Aorta (tissue), 5 donors: ENCODE measurements at regions not wholly inside any gene's neighbourhood (a gene's known extent, or its start where the extent isn't known, plus 50 kb on each side); places are given as distances from the start of the nearest gene placed in this dataset.

Source experiments
- ATAC-seq: fragments of 200-7000 bp; cut with Tn5 transposase; one replicate; pipeline ENCODE4 v1.9.1; 2022; ENCODE audit warnings: moderate library complexity; ENCODE audit not compliant: low FRiP score
- DNase-seq, 2 donors: peaks; one replicate each; pipeline ENCODE4 v3.0.0-alpha.2; 2020
- H3K27ac ChIP-seq, 2 donors: one replicate each; pipeline ENCODE4 v1.5.1; 2013; ENCODE audit warnings: low read length in 2 of 2, mild to moderate bottlenecking in 2 of 2, moderate library complexity in 2 of 2, control low read depth in 1 of 2, inconsistent platforms in 1 of 2, low read depth in 1 of 2
- H3K27me3 ChIP-seq, 2 donors: one replicate each; pipeline ENCODE4 v1.6.1; 2013; ENCODE audit warnings: control low read depth in 1 of 2, low read length in 1 of 2, mild to moderate bottlenecking in 1 of 2, moderate library complexity in 1 of 2; ENCODE audit not compliant: insufficient read depth in 2 of 2, control insufficient read depth in 1 of 2
- H3K36me3 ChIP-seq, 2 donors: one replicate each; pipeline ENCODE4 v1.6.1; 2013; ENCODE audit warnings: control low read depth in 1 of 2, low read length in 1 of 2, mild to moderate bottlenecking in 1 of 2; ENCODE audit not compliant: insufficient read depth in 2 of 2, control insufficient read depth in 1 of 2
- H3K4me1 ChIP-seq, 2 donors: one replicate each; pipeline ENCODE4 v1.6.1; 2013; ENCODE audit warnings: low read length in 2 of 2, control low read depth in 1 of 2, mild to moderate bottlenecking in 1 of 2, moderate library complexity in 1 of 2; ENCODE audit not compliant: insufficient read depth in 2 of 2, control insufficient read depth in 1 of 2
- H3K4me3 ChIP-seq, 2 donors: one replicate each; pipeline ENCODE4 v1.5.1; 2013; ENCODE audit warnings: low read length in 2 of 2, control low read depth in 1 of 2, mild to moderate bottlenecking in 1 of 2
- H3K9me3 ChIP-seq: one replicate; pipeline ENCODE4 v1.6.1; 2013; ENCODE audit warnings: mild to moderate bottlenecking, low read length; ENCODE audit not compliant: control insufficient read depth
- WGBS, 2 donors: extraction: QIAGEN DNeasy Blood & Tissue Kit; methylation state at CpG; one replicate each; pipeline ENCODE4 v1.1.7; 2013; 5-methylcytosine and 5-hydroxymethylcytosine counted together
- intact Hi-C, 2 donors: fragments of 100-400 bp; cut with DNase I; formaldehyde crosslinking; loops; one replicate each; pipeline versions ENCODE4 v1.14.2 to v1.15.0; 2022
- donor health status: healthy with polysubstance abuse.
- donor health status: Bipolar disorder and iron deficiency.
- donor health status: DM: no; HTN: no; CAD: no.
- donor health status: DM: no; HTN: no; CAD: no.
- donor health status: DM: yes; HTN: yes; CAD: no.

GRCh38 chr4:11342401-11342800 is 86.3 kb downstream of the HS3ST1 start:
- intact Hi-C loops: no loop called here
- Histone ChIP-seq H3K9me3 (no peaks in the 10 kb centered on the region), H3K36me3 (no peaks in the 10 kb centered on the region), H3K4me3 (no peak overlapping the region), H3K27ac (no peak overlapping the region), H3K27me3 (no peaks in the 10 kb centered on the region), H3K4me1 (no peaks in the 10 kb centered on the region)
- 91 to 94% methylated on average over 6 of the region's 6 CpGs for WGBS, 2 donors
- DNase-seq: no peak
- ATAC-seq: no peak

DNA sequence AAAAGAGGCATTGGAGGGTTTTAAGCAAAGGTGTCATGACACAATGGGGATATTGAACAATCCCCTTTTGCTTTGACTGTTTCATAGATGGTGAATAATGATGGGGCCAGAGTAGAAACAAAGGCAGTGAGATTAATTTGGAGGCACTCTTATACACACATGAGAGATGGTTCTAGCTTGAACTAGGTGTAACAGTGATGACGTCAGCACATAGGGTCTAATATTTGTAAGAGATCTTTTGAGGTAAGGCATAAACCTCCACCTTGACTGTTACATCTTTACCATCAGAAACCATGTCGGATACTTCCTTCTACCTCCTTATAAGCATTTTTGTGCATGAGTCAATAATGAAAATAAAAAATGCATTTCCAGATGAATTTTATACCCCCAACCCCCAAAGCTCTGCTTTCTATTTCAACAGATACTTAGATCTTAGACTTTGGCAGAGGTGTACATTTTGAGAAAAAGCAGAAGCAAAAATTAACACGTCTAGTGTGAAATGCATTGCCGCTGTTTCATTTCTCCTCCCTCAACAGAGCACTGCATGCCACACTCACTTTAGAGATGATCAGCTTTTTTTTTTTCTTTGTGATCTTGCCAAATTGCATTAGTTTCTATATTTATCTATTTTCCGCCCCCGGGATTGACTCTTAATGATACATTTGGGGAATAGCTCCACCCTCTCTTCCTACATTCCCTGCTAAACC is 87.2 kb downstream of the HS3ST1 start:
- intact Hi-C loops: no loop called here
- Histone ChIP-seq H3K36me3 (no peaks in the 10 kb centered on the region), H3K9me3 (no peaks in the 10 kb centered on the region), H3K4me1 (no peaks in the 10 kb centered on the region), H3K27me3 (no peaks in the 10 kb centered on the region), H3K4me3 (no peak overlapping the region), H3K27ac (no peak overlapping the region)
- 93% methylated on average over 6 of the region's 6 CpGs for WGBS, 2 donors
- DNase-seq: no peak
- no peak for ATAC-seq

- Histone ChIP-seq H3K36me3 (no peaks in the 10 kb centered on the region), H3K4me1 (no peaks in the 10 kb centered on the region), H3K27me3 (no peaks in the 10 kb centered on the region), H3K4me3 (no peak overlapping the region), H3K9me3 (no peaks in the 10 kb centered on the region), H3K27ac (no peak overlapping the region)
- DNase-seq: no peak
- 93 to 95% methylated on average over 5 of the region's 5 CpGs for WGBS, 2 donors
- no peak for ATAC-seq
- intact Hi-C loops: no loop called here
These were observed 89.5 kb downstream of the HS3ST1 start for GRCh38 chr4:11338956-11339782.

GRCh38 chr4:11337287-11337686 is 91.4 kb downstream of the HS3ST1 start:
- no peaks in the 10 kb centered on the region for H3K4me1 ChIP-seq
- H3K36me3 ChIP-seq: no peaks in the 10 kb centered on the region
- no peak for DNase-seq
- no peak for ATAC-seq
- no peak overlapping the region for H3K27ac ChIP-seq
- intact Hi-C loops: no loop called here
- H3K9me3 ChIP-seq: no peaks in the 10 kb centered on the region
- no peaks in the 10 kb centered on the region for H3K27me3 ChIP-seq
- 76 to 94% methylated on average over 1 of the region's 1 CpG for WGBS, 2 donors
- H3K4me3 ChIP-seq: no peak overlapping the region

DNA sequence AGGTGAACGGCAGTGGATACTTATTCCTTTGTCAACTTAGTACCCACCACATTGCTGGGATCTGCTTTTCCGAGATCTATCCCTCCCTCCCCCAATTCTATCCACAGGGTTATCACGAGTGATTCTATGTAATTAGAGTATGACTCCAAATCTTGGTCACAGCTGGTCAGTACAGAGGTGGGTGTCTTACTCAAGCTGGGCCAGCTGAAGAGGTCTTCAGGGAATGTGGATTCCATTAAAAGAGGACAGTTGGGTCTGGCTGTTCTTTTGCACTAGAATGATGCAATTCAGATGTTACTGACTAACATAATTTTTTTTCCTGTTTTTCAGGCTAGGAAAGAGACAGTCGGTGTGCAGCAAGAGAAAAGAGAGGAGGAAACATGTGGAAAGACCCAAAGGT is 92.3 kb downstream of the HS3ST1 start:
- intact Hi-C loops: no loop called here
- no peaks in the 10 kb centered on the region for H3K4me1 ChIP-seq
- ATAC-seq (no peak), DNase-seq (no peak)
- no peak overlapping the region for H3K27ac ChIP-seq
- H3K27me3 ChIP-seq: no peaks in the 10 kb centered on the region
- no peak overlapping the region for H3K4me3 ChIP-seq
- 85 to 89% methylated on average over 4 of the region's 4 CpGs for WGBS, 2 donors
- no peaks in the 10 kb centered on the region for H3K36me3 ChIP-seq
- no peaks in the 10 kb centered on the region for H3K9me3 ChIP-seq

DNA sequence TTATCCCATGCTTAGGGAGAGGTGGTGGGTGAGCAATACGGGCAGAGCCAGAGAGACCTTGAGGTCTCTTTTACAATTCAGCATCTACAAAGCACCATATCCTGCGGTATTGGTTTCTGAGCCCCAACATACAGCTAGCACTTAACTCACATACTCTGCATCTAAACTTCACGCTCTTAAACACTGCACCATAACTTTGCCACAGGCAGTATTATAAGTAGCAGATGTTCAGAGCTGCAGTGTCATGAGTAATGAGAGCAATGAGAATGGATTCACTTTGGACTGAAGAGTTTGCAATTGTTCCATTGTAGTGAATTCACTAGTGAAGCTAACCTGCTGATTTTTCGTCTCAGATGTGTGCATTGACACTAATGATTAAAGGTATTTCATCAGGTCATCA is 93.8 kb downstream of the HS3ST1 start:
- 92% methylated on average over 4 of the region's 4 CpGs for WGBS, 2 donors
- no peak for DNase-seq

GRCh38 chr4:11328401-11328800 is 100.3 kb downstream of the HS3ST1 start:
- Histone ChIP-seq H3K9me3 (peaks cover 3% of the 10 kb centered on the region), H3K27me3 (no peaks in the 10 kb centered on the region), H3K36me3 (no peaks in the 10 kb centered on the region), H3K4me1 (no peaks in the 10 kb centered on the region), H3K27ac (no peak overlapping the region), H3K4me3 (no peak overlapping the region)
- WGBS, 2 donors: 52 to 54% methylated on average over 2 of the region's 2 CpGs
- intact Hi-C loops: no loop called here
- no peak for ATAC-seq
- DNase-seq: no peak

More for the DNA sequence above, 93.8 kb downstream of the HS3ST1 start:
- Histone ChIP-seq H3K9me3 (no peaks in the 10 kb centered on the region), H3K27ac (no peak overlapping the region), H3K36me3 (no peaks in the 10 kb centered on the region), H3K4me3 (no peak overlapping the region), H3K4me1 (no peaks in the 10 kb centered on the region), H3K27me3 (no peaks in the 10 kb centered on the region)
- ATAC-seq: no peak
- intact Hi-C loops: no loop called here

DNA sequence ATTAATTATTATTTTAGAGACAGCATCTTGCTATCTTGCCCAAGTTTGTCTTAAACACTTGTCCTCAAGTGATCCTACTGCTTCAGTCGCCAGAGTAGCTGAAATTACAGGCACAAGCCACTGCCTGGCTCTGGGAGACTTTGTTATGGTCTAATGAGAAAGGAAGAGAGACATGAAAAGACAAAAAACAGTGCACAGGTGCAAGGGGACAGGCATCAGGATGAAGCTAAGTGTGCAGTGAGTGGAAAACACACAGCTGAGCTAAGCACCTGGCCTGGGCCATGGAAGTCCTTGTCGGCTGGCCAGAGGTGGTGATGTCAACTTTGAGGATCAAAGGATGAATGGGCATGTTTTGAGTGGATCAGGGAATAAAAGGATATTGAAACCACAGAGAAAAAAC is 102.7 kb downstream of the HS3ST1 start:
- ATAC-seq (no peak), DNase-seq (no peak)
- no peaks in the 10 kb centered on the region for H3K4me1 ChIP-seq
- H3K27ac ChIP-seq: no peak overlapping the region
- no peaks in the 10 kb centered on the region for H3K36me3 ChIP-seq
- 84 to 90% methylated on average over 2 of the region's 2 CpGs for WGBS, 2 donors
- H3K27me3 ChIP-seq: no peaks in the 10 kb centered on the region
- intact Hi-C loops: no loop called here
- no peak overlapping the region for H3K4me3 ChIP-seq
- H3K9me3 ChIP-seq: peaks cover 5% of the 10 kb centered on the region

DNA sequence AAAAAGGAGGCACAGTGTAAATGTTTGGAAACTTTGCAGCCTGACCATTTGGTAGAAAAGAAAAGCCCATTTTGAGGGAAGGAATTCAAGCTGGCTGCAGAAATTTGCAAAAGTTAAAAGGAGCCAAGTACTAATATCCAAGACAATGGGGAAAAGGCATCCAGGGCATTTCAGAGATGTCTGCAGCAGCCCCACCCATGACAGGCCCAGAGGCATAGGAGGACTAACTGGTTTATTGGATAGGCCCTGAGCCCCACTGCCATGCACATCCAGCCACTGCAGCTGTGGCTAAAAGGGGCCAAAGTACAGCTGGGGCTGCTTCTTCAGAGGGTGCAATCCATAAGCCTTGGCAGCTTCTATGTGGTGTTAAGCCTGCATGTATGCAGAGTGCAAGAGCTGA is 104.9 kb downstream of the HS3ST1 start:
- Histone ChIP-seq H3K4me1 (no peaks in the 10 kb centered on the region), H3K9me3 (peaks cover 5% of the 10 kb centered on the region)
- intact Hi-C loops: no loop called here

More for the DNA sequence above, 104.9 kb downstream of the HS3ST1 start:
- H3K4me3 ChIP-seq: no peak overlapping the region
- DNase-seq: no peak
- no peak for ATAC-seq
- H3K36me3 ChIP-seq: no peaks in the 10 kb centered on the region
- H3K27me3 ChIP-seq: no peaks in the 10 kb centered on the region
- H3K27ac ChIP-seq: no peak overlapping the region
